ENCODE measurements at regions not wholly inside any gene's neighbourhood (a gene's known extent, or its start where the extent isn't known, plus 50 kb on each side); places are given as distances from the start of the nearest gene placed in this dataset.

DNA sequence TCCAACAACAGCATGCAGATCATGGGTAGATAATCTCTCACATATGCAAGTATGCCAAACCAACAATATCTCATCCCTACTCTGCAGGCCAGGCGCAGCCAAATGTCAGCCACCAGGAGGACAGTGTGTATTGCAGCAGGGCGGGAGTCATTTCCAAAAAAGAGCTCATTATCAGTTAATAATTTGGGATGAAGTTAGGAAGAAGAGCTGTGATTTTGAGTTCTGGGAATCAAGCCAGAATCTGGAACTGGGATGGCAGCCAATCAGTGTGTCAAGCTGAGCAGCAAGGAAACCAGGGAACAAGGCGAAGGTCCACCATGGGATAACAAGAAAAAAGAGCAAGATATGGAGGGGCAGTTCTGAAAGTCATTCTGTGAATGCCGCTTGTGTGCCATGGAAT is 88.2 kb upstream of the CAMK2D start:
- no peak for DNase-seq

DNA sequence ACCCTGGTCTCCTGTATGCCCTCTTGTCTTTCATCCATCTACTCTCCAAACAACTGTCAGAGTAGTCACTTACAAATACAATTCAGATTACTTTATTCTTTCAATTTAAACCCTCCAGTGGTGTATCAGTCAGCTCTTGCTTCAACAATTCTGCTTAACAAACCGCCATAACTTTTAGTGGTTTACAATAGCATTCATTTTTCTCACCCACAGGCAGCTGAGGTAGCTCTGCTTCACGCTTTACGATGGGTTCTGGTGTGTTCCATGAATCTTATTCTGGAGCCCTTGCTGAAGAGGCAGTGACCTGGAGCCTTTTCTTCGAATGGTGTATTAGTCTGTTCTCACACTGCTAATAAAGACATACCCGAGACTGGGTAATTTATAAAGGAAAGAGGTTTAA is 86.2 kb upstream of the CAMK2D start:
- no peak for DNase-seq

DNA sequence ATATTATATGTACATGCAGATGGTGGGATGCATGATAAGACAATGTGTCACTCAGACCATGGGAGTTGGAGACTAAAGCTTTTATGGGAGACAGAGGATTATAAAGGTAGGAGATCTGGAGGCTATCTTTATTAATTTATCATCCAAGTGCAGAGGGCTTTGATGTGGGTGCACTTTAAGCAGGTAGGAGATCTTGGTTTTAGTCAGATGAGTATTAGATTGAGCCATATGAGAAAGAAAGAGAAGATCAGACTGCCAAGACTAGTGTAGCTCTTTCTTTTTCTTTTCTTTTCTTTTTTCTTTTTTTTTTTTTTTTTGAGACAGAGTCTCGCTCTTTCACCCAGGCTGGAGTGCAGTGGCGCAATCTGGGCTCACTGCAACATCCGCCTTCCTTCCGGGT is 84.9 kb upstream of the CAMK2D start:
- no peak for DNase-seq

DNA sequence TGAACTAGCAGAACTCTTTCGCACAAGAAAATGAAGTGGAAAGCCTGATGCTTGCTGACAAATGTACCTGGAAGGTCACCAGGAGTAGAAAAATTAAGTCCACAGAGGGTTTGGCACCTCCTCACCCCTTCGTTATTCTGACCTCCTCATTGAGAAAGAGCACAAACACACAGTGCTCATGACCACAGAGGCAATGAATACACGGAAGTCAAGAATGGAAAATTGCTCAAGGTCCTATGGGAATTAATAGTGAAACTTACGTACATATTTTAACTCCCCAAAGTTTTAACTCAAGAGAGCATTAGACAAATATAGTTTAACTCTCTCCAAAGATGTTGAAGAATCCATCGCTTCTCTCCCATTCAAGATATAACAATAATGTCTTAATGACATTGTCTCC is 83.6 kb upstream of the CAMK2D start:
- no peak for DNase-seq

DNA sequence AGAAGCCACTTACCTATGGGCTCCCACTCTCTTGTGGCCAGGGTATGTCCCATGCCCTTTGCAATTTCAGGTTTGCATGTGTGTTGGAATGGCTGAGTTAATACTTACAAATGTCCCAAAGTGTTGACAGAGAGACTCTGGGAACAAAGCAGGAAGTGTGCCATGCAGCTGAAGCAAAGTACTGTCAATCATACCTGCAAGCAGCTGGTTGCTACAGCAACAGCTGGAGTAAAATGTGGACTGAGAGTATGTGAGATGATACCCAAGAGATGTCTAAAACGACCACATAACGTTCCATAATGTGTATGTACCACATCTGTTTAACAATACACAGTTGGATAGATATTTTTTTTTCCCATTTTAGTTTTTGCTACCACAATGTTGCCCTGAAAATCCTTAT is 82.8 kb upstream of the CAMK2D start:
- DNase-seq = no peak

DNA sequence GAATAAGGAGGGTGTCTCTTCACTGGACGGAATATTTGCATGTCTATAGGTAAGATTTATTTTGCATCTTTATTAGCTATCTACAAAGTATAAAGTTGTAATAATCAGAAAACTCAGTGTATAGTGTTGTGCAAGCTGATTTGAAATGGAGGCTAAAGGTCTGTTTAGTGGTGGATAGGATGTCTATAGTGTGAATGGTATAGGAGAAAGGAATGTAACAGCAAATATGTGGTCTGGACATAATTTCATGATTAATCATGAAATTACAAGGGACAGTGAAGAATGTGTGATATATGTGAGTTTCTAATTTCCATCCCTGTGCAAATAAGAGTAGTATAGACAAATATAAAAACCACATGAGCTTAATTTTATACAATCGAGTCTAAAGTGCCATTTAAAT is 79.3 kb upstream of the CAMK2D start:
- no peak for DNase-seq

DNA sequence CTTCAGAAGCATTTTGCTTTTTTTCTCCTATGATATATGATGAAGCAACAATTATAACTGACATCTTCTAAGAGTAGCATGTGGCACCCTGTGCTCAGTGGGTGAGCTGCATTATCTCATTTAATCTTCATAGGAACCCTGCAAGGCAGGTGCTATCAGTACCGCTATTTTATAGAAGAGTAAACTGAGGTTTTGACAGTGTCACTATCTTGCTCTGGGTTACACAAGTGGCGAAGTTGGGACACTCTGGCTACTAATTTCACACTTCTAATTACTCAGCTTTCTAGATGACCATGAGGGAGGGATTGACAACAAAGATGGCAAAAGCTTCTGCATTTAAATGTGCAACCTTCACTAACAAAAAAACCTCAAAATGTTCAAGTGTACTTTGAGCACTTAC is 76.9 kb upstream of the CAMK2D start:
- DNase-seq = no peak

DNA sequence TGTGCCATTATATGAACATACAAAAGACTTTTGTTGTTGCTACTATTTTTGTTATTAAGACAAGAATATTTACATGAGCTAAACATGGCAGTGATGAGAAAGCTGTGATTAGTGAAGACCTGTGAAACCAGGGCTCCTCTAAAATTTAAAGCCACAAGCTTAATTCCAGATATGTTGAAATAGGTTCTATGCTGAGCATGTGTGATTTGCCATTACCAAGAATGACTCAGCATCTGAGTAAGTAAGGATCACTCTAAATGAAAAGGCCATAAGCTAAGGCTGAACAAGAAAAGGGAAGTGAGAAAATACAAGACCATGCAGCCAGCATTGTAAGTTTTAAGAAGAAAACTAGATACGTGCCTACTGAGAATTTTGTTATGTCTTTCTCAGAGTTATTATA is 75.9 kb upstream of the CAMK2D start:
- DNase-seq = no peak

DNA sequence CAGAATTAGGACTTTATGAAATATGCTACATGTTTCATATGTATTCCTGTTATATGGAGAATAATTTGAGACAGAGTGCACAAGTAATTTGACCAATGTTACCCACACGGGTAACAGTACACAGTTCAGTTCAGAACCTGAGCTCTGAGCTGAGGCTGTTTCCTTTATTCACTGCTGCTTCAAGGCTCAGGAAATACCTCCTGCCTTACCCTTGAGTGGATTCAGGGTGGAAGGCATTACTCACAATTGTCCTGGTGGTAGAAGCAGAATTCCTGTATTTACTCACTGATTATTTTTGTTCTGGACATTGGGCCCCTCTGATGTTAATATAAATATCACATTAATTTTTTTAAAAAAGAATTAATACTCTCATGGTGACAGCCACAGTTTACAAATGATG is 73.5 kb upstream of the CAMK2D start:
- DNase-seq = no peak

DNA sequence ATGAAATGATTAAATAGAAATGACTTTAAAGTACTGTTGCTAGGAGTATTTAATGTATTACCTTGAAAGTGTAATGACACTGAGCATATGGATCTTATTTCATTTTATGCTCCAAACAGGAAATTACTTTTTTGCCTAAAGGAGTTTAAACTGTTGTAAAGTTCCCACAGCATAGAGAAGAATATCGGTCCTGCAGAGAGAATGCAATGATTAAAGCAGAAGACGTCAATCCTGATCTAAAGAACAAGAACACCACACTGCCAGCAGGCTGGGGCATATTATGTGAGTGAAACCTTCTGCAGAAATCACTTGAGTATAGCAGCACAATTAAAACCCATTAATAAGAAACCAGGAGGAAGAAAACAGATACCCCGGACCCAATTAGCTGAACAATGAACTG is 72.8 kb upstream of the CAMK2D start:
- no peak for DNase-seq

DNA sequence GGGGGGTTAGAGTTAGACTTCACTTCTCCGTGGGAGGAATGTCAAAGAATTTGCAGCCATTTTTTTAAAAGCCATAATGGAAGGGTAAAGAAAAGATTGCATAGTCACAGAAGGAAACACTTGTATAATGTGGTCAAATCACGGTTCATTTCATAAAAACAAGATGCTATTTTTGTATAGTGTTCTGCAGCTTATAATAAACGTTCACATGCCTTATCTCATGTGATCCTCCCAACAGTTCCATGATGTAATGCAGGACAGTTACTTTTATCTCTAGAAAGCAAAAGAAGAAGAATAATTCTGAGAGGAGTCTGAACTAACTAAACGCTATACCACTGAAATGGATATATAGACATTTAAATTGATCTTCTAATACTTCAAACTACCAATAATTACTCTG is 71.3 kb upstream of the CAMK2D start:
- DNase-seq = no peak

DNA sequence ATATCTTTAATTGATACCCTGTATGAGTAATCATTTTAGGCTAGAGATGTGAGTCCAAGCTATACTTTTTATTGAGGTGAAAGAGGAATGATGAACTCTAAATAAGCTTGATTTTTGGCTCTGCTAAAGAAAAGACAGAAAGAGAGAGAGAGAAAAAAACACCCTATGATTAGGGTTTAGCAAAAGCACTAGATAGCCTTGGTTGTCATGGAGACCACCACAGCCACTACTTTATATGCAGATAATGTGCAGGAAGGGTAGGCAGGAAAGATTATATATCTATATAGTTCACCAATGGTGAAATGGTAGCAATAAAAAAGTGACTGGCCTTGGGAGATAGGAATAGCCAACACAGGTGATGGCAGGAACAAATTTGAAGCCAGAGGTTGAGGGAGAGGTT is 69.9 kb upstream of the CAMK2D start:
- DNase-seq = no peak

DNA sequence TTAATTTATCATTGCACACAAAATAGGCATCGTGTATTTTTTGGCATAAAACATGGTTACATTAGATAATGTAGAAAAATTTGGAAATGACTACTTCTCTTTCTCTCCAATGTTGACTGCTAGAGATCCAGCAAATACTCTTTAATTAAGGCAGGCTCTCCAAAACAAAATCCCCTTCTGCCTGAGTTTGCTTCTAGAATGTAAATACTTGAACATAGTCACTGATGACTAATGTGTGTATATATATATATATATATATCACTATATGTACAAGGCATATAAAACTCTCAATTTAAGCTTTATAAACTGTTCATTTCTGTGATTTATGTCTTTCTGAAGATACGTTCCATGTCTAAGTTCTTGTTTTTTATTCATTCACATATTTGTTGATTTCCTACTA is 67.2 kb upstream of the CAMK2D start:
- DNase-seq = no peak

DNA sequence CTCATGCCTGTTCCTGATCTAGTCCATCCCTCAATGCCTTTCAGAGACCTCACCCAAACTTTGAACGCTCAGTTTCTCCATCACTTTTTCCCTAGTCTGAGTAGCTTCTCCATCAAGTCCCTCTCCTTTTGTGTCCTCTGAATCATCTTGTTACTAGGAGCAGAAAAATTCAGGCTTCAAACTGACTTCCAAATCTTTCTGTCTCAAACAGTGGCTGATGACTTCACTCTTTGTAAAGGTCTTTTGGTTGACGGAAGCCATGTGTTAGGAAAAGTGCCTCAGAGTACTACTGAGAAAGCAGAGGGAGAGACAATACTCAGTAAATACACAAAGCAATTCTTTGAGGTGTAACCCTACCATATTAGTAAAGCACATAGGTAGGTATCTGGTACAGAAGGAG is 65.7 kb upstream of the CAMK2D start:
- DNase-seq = no peak

DNA sequence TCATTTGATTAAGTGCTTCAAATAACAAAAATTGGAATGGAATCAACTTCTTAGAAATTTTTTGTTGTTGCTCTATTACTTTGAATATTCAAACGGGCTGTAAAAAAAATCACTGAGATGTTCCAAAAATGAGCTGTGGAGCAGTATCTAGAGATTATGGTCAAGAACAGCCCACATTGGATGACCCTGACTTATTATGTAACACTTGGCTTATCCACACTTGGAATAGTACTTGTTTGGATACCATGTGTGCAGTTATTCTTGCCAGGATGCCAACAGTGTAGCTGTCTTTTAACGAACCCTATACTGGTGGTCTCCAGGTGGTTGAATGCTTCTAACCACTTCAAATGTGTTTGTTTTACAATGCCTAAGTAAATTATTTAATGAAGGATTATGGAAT is 64.9 kb upstream of the CAMK2D start:
- no peak for DNase-seq

DNA sequence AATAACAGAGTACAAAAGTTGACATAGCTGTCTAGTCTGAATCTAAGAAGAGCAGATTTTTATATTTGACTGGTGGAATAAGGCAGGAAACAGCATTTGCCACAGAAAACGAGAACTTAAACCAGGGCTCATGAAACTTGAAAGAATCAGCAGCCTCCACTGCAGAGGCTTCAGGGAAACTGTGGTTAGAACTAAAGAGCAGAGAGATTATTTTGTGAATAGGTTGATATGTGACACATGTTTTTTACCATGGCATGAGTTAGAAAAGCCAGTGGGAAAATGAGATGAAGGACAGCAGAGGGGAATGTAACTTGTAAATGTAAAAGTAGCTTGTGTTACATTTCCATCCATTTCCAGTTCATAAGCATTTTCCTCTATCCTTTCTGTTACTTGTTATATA is 63.7 kb upstream of the CAMK2D start:
- DNase-seq = peak; percentile 29

DNA sequence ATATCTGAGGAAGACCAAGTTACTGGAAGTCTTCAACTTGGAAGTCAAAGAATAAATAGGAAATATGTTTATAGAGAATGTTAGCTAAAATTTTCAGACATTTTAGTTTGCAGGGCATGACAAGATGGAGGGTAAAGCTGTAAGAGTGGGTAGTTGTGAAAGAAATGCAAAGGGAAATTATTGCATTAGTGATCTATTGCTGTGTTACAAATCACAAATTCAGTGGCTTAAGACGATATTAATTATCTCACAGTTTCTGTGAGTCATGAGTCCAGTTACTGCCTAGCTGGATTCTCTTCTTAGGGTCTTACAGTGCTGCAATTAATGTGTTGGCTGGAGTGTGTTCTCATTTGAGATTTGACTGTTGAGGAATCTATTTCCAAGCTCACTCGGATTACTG is 62.9 kb upstream of the CAMK2D start:
- DNase-seq = no peak

DNA sequence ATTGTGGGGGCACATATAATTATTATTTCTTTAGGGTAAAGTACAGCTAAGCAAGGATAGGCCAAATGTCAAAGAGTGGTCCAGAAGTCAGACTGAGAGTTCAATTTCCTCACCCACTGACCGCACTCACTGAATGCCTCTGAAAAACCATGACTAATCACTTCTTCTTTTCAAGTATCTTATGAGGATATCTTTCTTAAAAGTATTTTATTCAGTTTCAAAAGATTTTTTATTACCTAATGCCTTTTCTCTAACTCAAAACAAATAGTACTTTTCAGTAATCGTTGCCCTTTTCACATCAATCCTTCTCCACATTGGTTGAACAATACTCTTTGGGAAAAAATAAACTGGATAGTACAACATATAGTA is 61.7 kb upstream of the CAMK2D start:
- DNase-seq = no peak

DNA sequence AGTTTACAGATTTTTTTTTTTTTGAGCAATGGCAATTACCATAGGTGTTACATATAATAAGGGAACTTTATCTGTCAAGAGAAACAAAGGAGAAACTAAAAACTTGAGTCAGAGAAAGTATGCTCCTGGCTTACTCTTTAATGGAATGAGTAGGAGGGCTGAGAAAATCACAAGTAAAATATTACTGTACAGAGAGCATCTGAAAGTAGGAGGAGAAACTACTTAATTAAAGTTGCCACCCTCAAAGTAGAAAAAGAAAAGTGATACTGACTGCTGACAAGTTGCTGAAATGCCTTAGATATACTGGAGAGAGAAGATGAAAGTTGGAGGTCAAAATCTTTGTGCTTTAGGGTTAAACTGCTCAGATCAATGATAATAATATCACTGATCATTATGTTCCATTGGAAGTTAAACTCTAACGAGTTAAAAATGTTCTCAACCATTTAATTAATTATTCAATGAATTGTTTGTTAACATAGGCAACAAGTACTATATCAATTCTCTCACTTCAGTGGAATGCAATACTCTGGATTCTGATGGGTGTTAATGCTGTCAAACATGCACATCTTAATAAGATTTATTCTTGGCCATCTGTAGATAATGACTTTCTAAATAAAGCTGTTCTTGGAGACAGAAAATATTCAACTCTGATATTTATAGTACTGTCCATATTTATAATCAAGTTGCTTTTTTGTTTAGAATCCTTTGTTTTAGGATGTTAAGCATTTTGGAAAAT is 61.2 kb upstream of the CAMK2D start:
- no peak for DNase-seq

DNA sequence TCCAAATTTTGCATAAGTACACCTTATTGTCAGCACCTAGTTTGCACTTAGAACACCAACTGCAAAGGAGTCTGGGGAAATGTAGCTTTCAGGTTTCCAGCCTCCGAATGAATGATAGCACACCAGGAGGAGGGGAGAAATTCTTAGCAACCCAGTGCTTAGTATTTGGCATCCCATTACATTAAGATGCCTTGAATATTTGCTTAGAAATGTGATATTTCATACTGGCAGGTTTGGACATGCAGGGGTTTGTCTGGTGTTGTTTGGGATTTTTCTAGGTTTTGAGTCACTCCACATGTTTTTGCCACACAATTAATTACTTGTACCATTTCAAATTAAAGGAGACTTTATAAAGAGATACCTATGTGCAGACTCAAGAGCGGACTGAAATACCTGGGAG is 60.3 kb upstream of the CAMK2D start:
- no peak for DNase-seq

DNA sequence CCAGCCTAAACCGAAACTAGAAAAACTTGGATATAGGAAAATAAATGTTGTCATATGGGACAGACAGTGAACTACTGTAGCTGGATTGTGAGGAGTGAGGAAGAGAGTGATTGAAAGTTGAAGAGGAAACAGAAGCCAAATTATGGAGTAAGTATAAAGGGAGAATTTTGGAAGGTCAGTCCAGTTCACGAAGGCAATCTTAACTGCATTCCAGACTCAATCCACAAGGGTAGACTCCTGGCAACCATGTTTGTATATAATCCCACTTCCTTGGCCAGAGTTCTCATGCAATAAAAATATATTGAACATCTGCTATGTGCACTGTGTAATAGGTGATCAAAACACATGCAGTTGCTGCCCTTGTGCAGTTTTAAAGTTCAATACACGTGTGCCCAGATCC is 58.6 kb upstream of the CAMK2D start:
- DNase-seq = no peak

DNA sequence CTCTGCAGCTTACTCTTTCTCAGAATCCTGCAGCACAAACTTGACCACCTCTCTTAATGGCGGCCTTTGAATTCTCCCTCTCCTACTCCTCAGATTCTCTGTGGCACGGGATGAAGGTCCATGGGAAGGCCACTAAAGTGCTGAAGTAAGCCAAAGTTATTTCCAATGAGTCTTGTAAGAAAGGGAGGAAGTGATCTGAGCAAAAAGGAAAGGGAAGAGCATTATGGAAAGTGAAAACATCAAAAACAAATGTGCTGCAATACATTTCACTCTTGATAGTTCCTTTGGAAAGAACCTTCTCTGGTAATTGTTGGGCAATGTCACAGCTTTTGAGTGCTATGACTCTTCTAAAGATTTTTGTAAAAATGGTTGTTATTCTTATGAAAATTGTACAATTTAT is 54.3 kb upstream of the CAMK2D start:
- no peak for DNase-seq

DNA sequence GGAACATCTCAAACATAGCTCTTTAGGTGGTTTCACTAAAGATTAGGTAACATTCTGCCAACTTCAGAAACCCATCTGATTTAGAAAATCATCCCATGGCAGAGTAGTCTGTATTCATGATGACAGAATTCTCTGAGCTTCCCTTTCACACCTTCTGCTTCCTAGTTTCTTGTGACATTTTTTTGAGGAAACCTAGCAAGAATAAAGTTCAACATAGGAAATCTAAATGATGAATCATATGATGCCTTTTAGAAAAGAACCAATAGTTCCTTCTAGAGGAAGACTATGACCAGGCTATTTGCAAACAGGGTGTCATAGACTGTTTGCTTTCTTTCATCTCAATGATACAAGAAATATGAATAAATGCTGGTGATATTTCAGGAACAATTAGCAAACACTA is 49.8 kb upstream of the CAMK2D start:
- DNase-seq = no peak
